Mucosa of stomach (tissue), 1 donor: ENCODE measurements at regions not wholly inside any gene's neighbourhood (a gene's known extent, or its start where the extent isn't known, plus 50 kb on each side); places are given as distances from the start of the nearest gene placed in this dataset.

Source experiments
- H3K27me3 ChIP-seq: one replicate; pipeline ENCODE4 v1.7.0; 2013; ENCODE audit warnings: mild to moderate bottlenecking, low read length; ENCODE audit not compliant: control insufficient read depth, insufficient read depth
- H3K36me3 ChIP-seq: one replicate; pipeline ENCODE4 v1.7.0; 2013; ENCODE audit warnings: low read length; ENCODE audit not compliant: control insufficient read depth, insufficient read depth
- H3K4me1 ChIP-seq: one replicate; pipeline ENCODE4 v1.7.0; 2013; ENCODE audit warnings: mild to moderate bottlenecking, low read length; ENCODE audit not compliant: control insufficient read depth, insufficient read depth
- H3K4me3 ChIP-seq: one replicate; pipeline ENCODE4 v1.7.0; 2013; ENCODE audit warnings: low read length
- H3K9ac ChIP-seq: one replicate; pipeline ENCODE4 v1.7.0; 2013; ENCODE audit warnings: mild to moderate bottlenecking, low read length, moderate library complexity
- H3K9me3 ChIP-seq: one replicate; pipeline ENCODE4 v1.7.0; 2013; ENCODE audit warnings: mild to moderate bottlenecking, low read length, moderate library complexity; ENCODE audit not compliant: control insufficient read depth
- donor health status: Pancreatic carcinoma.

- peaks cover 4% of the 10 kb centered on the region for H3K4me1 ChIP-seq
- H3K36me3 ChIP-seq, result no peaks in the 10 kb centered on the region
- H3K9ac ChIP-seq, result no peak overlapping the region
- peaks cover 12% of the 10 kb centered on the region for H3K27me3 ChIP-seq
- H3K9me3 ChIP-seq, result no peaks in the 10 kb centered on the region
- H3K4me3 ChIP-seq, result no peak overlapping the region
Observed at GRCh38 chr16:54511222-54511731, 224.7 kb upstream of the IRX3 start.

DNA sequence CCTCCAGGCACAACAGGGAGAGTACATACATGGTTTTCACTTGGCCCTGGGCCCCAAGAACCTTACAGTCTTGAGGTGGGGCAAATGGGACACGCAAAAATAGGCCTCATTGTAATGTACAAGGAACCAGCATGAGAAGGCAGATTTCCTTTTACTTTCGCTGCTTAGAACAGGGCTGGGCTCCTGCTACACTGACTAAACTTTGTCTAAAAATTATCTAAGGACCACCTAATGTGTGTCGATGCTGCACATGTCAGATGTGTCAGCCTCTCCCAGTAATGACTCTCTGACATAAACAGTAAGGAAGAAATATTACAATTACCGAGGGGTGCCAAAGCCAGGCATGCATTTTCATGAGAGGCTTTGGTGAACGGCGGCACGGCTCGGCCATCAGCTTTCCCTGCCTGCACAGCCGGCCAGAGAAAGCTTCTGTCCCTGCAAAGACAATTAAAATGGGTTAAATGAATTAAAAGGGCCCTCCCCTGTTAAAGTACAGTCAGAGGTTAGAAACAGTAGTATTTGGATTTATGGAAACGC is 224.2 kb upstream of the IRX3 start:
- no peaks in the 10 kb centered on the region for H3K36me3 ChIP-seq
- peaks cover 15% of the 10 kb centered on the region for H3K27me3 ChIP-seq
- no peaks in the 10 kb centered on the region for H3K9me3 ChIP-seq
- no peak overlapping the region for H3K9ac ChIP-seq
- peaks cover 6% of the 10 kb centered on the region for H3K4me1 ChIP-seq
- no peak overlapping the region for H3K4me3 ChIP-seq

DNA sequence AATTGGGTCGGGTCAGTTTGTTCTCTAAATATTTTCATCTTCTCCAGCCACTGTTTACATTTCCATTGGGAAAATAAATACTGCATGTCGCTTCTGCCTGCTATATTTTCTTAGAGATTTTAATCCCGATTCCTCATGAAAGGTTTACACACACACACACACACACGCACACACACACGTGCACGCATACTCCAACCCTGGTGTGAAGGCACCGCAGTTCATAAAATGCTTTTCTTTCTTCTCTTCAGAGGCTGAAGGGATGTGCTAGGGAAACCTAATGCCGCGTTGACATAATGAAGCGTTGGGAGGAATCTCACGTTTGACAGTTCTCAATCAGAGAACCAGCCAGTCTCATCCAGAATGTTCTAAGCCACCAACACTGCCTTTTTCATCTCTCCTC is 222.9 kb upstream of the IRX3 start:
- no peak overlapping the region for H3K9ac ChIP-seq
- peaks cover 15% of the 10 kb centered on the region for H3K27me3 ChIP-seq
- peaks cover 6% of the 10 kb centered on the region for H3K4me1 ChIP-seq
- no peaks in the 10 kb centered on the region for H3K9me3 ChIP-seq
- H3K36me3 ChIP-seq, result no peaks in the 10 kb centered on the region
- no peak overlapping the region for H3K4me3 ChIP-seq

DNA sequence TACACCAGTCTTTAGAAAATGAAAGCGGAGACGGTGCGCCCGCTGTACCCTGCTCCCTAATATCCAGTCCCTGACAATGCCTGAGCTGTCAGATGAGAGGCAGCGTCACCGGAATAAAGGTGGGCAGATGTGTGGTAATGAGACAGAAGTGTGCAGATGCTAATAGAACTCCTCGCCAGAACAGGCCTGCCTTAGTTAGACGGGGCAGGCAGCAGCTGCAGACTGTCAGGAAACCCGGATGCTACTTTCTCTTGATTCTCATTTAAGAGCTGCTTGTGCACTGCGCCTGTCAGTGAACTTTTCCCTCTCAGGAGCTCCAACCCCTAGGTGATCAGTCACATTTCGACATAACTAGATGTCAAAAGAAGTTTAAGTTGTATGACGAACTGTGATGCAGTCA is 221.8 kb upstream of the IRX3 start:
- Histone ChIP-seq H3K9me3 (no peaks in the 10 kb centered on the region), H3K27me3 (peaks cover 15% of the 10 kb centered on the region), H3K4me1 (peaks cover 6% of the 10 kb centered on the region), H3K9ac (no peak overlapping the region), H3K36me3 (no peaks in the 10 kb centered on the region), H3K4me3 (no peak overlapping the region)

DNA sequence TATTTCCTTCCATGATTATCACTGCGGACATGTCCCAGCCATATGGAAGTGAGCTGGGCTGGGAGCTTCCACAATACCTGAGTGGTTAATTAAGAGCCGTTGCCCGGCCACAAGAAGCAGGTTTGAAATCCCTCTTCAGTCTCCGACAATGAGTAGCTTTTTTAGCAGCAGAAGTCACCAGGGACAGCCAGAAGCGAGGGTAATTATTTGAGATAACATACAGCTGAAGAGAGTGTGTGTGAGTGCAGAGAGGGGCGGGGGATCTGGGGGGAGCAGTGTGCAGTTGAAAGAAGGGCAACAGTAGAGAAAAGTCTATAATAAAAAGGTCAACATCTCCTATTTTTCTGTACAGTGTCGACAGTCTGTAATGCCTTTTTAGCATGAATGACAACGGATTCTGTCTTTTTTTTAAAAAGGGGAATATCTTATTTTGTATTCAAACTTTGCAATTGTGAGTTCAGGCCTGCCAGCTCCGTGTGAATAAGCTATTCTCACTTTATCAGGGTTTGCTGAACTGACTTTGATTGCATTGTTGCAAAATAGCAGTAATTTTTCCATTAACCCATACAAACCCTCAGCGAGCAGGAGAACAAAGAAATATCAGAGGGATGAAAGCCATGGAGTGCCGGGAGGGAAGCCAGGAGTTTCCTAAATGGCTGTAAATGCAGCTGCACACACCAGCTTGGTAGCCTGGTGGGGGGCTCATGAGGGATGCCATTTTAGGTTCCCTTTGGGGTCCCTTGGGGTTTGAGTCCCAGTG is 220.3 kb upstream of the IRX3 start:
- Histone ChIP-seq H3K9ac (no peak overlapping the region), H3K4me3 (no peak overlapping the region), H3K4me1 (peaks cover 6% of the 10 kb centered on the region), H3K9me3 (no peaks in the 10 kb centered on the region), H3K36me3 (no peaks in the 10 kb centered on the region), H3K27me3 (peaks cover 15% of the 10 kb centered on the region)

DNA sequence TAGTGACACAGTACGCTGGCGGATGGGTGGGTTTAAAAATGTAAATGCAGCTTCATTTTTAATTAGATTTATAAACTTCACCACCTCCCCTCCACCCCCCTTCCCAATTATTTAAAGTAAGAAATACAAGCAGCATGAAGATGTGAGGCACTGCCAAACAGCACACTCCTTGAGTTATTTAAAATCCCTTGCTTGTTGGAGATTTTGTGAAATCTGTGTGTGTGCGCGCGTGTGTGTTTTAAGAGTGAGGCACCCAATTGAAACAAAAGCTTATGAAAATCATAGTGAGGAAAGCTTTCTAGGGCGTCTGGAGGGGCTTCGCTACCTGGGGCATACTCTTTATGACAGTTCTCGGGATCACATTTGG is 219.6 kb upstream of the IRX3 start:
- no peak overlapping the region for H3K4me3 ChIP-seq
- H3K9ac ChIP-seq, result no peak overlapping the region
- H3K4me1 ChIP-seq, result peaks cover 6% of the 10 kb centered on the region
- no peaks in the 10 kb centered on the region for H3K36me3 ChIP-seq
- H3K27me3 ChIP-seq, result peaks cover 15% of the 10 kb centered on the region
- H3K9me3 ChIP-seq, result no peaks in the 10 kb centered on the region

DNA sequence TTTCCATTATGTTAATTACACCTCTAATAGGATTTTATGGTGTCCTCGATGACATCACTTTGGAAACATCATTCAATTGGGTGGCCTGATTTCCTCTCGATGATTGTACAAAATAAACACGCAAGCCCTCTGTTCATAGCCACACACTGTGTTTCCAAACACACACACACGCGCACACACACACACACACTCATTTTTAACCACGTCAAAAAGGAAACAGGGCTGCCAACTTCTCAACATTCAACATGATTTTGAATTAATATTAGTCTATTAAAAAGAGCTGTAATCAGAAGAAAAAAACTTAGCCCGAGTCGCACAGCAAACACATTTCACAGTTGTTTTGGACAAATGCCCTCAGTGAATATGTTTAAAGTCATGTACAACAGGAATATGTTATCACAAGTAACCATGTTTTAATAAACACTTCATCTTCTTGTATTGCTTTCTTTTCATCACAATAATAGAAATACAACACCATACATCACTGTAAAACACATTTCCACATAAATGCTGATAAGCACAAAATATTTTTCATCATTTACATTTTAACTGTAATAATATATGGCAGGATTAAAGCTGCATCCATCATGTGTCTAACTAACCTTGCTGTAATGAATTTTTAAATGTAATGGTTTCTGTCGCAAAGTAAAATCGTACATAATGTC is 219.1 kb upstream of the IRX3 start:
- Histone ChIP-seq H3K36me3 (no peaks in the 10 kb centered on the region), H3K4me1 (peaks cover 6% of the 10 kb centered on the region), H3K9me3 (no peaks in the 10 kb centered on the region), H3K4me3 (no peak overlapping the region), H3K27me3 (peaks cover 15% of the 10 kb centered on the region), H3K9ac (no peak overlapping the region)

GRCh38 chr16:54504372-54504771 is 217.8 kb upstream of the IRX3 start:
- Histone ChIP-seq H3K9ac (no peak overlapping the region), H3K27me3 (peaks cover 15% of the 10 kb centered on the region), H3K9me3 (no peaks in the 10 kb centered on the region), H3K36me3 (no peaks in the 10 kb centered on the region), H3K4me3 (no peak overlapping the region), H3K4me1 (peaks cover 6% of the 10 kb centered on the region)

GRCh38 chr16:54503856-54504219 is 217.3 kb upstream of the IRX3 start:
- H3K4me3 ChIP-seq, result no peak overlapping the region
- no peaks in the 10 kb centered on the region for H3K9me3 ChIP-seq
- H3K9ac ChIP-seq, result no peak overlapping the region
- peaks cover 6% of the 10 kb centered on the region for H3K4me1 ChIP-seq
- peaks cover 15% of the 10 kb centered on the region for H3K27me3 ChIP-seq
- no peaks in the 10 kb centered on the region for H3K36me3 ChIP-seq

DNA sequence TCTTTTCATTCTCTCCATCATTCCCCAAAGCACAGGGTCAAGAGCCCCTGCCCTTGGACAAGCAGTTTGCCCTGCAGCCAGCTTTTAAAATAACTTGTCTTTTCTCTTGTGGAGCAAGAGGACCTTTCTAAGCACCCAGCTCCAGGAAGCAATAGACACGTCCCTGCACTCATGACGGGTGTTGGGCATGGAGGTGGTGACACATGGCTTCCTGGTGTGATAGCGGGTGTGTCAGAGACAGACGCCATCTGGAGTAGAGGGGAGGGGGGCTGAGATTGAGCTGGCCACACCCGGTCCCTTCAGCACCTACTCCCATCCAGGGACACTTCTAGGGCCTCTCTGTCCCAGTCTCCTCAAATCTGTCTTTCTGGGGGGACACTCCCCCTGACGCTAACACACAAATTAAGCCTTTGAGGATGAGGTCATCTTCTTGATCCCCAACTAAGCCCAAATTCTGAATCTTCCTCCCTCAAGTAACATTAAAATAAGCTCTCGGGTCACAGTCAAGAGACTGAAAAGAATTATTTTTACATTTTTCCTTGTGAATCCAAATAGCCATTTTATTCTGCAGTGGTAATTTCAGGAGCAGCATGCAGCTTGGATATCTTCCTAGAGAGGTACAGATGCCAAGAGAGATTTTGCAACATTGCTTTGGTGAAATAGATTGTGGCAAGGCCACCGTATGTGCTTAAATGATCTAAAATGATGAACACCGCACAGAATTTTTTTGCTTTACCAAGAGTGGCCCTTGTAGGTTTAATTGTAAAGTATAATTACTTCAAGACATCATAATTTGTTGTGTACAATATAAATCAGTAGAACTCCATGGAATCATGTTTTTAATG is 216.6 kb upstream of the IRX3 start:
- H3K9me3 ChIP-seq, result no peaks in the 10 kb centered on the region
- H3K27me3 ChIP-seq, result peaks cover 15% of the 10 kb centered on the region
- H3K4me1 ChIP-seq, result peaks cover 6% of the 10 kb centered on the region
- H3K4me3 ChIP-seq, result no peak overlapping the region
- H3K36me3 ChIP-seq, result no peaks in the 10 kb centered on the region
- no peak overlapping the region for H3K9ac ChIP-seq

GRCh38 chr16:54501797-54502196 is 215.2 kb upstream of the IRX3 start:
- Histone ChIP-seq H3K9ac (no peak overlapping the region), H3K36me3 (no peaks in the 10 kb centered on the region), H3K9me3 (no peaks in the 10 kb centered on the region), H3K4me3 (no peak overlapping the region), H3K27me3 (peaks cover 8% of the 10 kb centered on the region), H3K4me1 (peaks cover 6% of the 10 kb centered on the region)

DNA sequence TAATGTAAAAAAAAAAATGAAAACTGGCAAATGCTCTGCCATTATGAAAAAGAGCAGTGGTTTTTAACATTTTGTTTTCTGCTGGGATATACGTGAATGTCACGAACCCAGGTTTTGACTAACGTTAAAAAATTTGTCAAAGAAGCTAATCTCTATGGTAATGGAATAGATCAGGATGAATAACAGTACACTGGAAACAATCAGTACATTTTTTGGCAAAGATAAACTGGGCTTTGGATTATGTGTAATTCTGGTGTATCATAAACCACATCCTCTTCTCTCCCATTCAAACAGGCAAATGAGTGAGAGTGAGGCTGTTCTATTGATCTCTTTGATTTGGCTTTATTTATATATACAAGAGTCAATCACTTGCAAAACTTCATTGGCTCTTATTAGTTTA is 207.0 kb upstream of the IRX3 start:
- no peaks in the 10 kb centered on the region for H3K36me3 ChIP-seq
- no peak overlapping the region for H3K9ac ChIP-seq
- no peaks in the 10 kb centered on the region for H3K27me3 ChIP-seq
- no peaks in the 10 kb centered on the region for H3K9me3 ChIP-seq
- no peak overlapping the region for H3K4me3 ChIP-seq
- H3K4me1 ChIP-seq, result peaks cover 21% of the 10 kb centered on the region
